Ascending aorta (tissue), 2 donors: ENCODE measurements at regions not wholly inside any gene's neighbourhood (a gene's known extent, or its start where the extent isn't known, plus 50 kb on each side); places are given as distances from the start of the nearest gene placed in this dataset.
"Not testable (repeated sequence)": the region's sequence is repeated elsewhere in the genome, so short reads cannot be mapped to it uniquely, and the experiment has no call there.

Experiments
- DNase-seq, 2 donors: peaks; one replicate each; pipeline ENCODE4 v3.0.0-alpha.2; 2019; ENCODE audit warnings: low spot score in 2 of 2
- H3K27ac ChIP-seq, 2 donors: fragments of 200-600 bp; sonication (generic); one replicate each; pipeline ENCODE4 v1.5.1; 2016 to 2017; ENCODE audit warnings: mild to moderate bottlenecking in 1 of 2
- H3K27me3 ChIP-seq: fragments of 200-600 bp; sonication (generic); one replicate; pipeline ENCODE4 v1.5.1; 2017
- H3K36me3 ChIP-seq, 2 donors: fragments of 200-600 bp; sonication (generic); one replicate each; pipeline ENCODE4 v1.5.1; 2016
- H3K4me1 ChIP-seq, 2 donors: fragments of 200-600 bp; sonication (generic); one replicate each; pipeline ENCODE4 v1.5.1; 2016 to 2017; ENCODE audit warnings: mild to moderate bottlenecking in 1 of 2
- H3K4me3 ChIP-seq, 2 donors: fragments of 200-600 bp; sonication (generic); one replicate each; pipeline ENCODE4 v1.5.1; 2016 to 2017; ENCODE audit warnings: mild to moderate bottlenecking in 1 of 2
- H3K9me3 ChIP-seq, 2 donors: fragments of 200-600 bp; sonication (generic); one replicate each; pipeline ENCODE4 v1.5.1; 2016
- CTCF ChIP-seq, 3 experiments: fragments of 200-600 bp in 2 of 3; fragments of 450-650 bp in 1 of 3; sonication (generic) in 2 of 3; IDR thresholded peaks; one replicate each; pipeline ENCODE4 v1.5.1; 2016 to 2019; ENCODE audit warnings: antibody characterized with exemption in 3 of 3, mild to moderate bottlenecking in 1 of 3, moderate library complexity in 1 of 3
- intact Hi-C: fragments of 100-400 bp; cut with DNase I; formaldehyde crosslinking; loops from one replicate; pipeline ENCODE4 v1.15.1; 2023

- no peaks in the 10 kb centered on the region for H3K9me3 ChIP-seq
- no peaks in the 10 kb centered on the region for H3K36me3 ChIP-seq
- H3K27ac ChIP-seq = no peak overlapping the region
- no peak for TF ChIP-seq CTCF (IDR thresholded peaks at IDR 0.05)
- H3K27me3 ChIP-seq = no peaks in the 10 kb centered on the region
- H3K4me3 ChIP-seq = no peak overlapping the region
- intact Hi-C loops = no loop called here
- no peaks in the 10 kb centered on the region for H3K4me1 ChIP-seq
- DNase-seq = no peak
Observed at GRCh38 chr13:78497702-78498355, 105.5 kb downstream of the POU4F1 start.

- Histone ChIP-seq H3K27ac (no peak overlapping the region), H3K9me3 (no peaks in the 10 kb centered on the region), H3K36me3 (no peaks in the 10 kb centered on the region), H3K4me3 (no peak overlapping the region), H3K27me3 (no peaks in the 10 kb centered on the region), H3K4me1 (no peaks in the 10 kb centered on the region)
- no peak for DNase-seq
- TF ChIP-seq CTCF (IDR thresholded peaks at IDR 0.05) = no peak
- intact Hi-C loops = no loop called here
Observed at GRCh38 chr13:78491978-78492377, 111.4 kb downstream of the POU4F1 start.

GRCh38 chr13:78490225-78490624 is 113.1 kb downstream of the POU4F1 start:
- H3K27ac ChIP-seq, H3K27me3 ChIP-seq, H3K36me3 ChIP-seq, DNase-seq, H3K4me3 ChIP-seq, H3K9me3 ChIP-seq, intact Hi-C loops, H3K4me1 ChIP-seq: not testable (repeated sequence)

GRCh38 chr13:78487707-78488106 is 115.6 kb downstream of the POU4F1 start:
- no peak for DNase-seq
- no peak overlapping the region for H3K4me3 ChIP-seq
- no peaks in the 10 kb centered on the region for H3K27me3 ChIP-seq
- H3K27ac ChIP-seq = no peak overlapping the region
- no peaks in the 10 kb centered on the region for H3K9me3 ChIP-seq
- intact Hi-C loops = no loop called here
- H3K4me1 ChIP-seq = no peaks in the 10 kb centered on the region
- no peaks in the 10 kb centered on the region for H3K36me3 ChIP-seq
- TF ChIP-seq CTCF (IDR thresholded peaks at IDR 0.05) = no peak

GRCh38 chr13:78485803-78486202 is 117.5 kb downstream of the POU4F1 start:
- no peaks in the 10 kb centered on the region for H3K4me1 ChIP-seq
- TF ChIP-seq CTCF (IDR thresholded peaks at IDR 0.05) = no peak
- no peak overlapping the region for H3K27ac ChIP-seq
- DNase-seq = no peak
- H3K27me3 ChIP-seq = no peaks in the 10 kb centered on the region
- no peak overlapping the region for H3K4me3 ChIP-seq
- H3K9me3 ChIP-seq = no peaks in the 10 kb centered on the region
- intact Hi-C loops = no loop called here
- H3K36me3 ChIP-seq = no peaks in the 10 kb centered on the region

GRCh38 chr13:78478183-78478582 is 125.2 kb downstream of the POU4F1 start:
- no peaks in the 10 kb centered on the region for H3K36me3 ChIP-seq
- TF ChIP-seq CTCF (IDR thresholded peaks at IDR 0.05) = no peak

More at GRCh38 chr13:78478183-78478582, 125.2 kb downstream of the POU4F1 start:
- Histone ChIP-seq H3K9me3 (no peaks in the 10 kb centered on the region), H3K27ac (no peak overlapping the region), H3K27me3 (no peaks in the 10 kb centered on the region), H3K4me3 (no peak overlapping the region), H3K4me1 (no peaks in the 10 kb centered on the region)
- DNase-seq = no peak
- intact Hi-C loops = no loop called here
